Mammary epithelial cell (primary cell): ENCODE measurements at regions not wholly inside any gene's neighbourhood (a gene's known extent, or its start where the extent isn't known, plus 50 kb on each side); places are given as distances from the start of the nearest gene placed in this dataset.

Experiments
- CTCF ChIP-seq, 2 donors: IDR thresholded peaks in 1 of 2; conservative IDR thresholded peaks in 1 of 2; 2 replicates each; pipeline ENCODE4 v1.5.1; 2011 to 2012; ENCODE audit warnings: inconsistent platforms in 2 of 2, low read length in 2 of 2, mild to moderate bottlenecking in 2 of 2, control low read depth in 1 of 2, low read depth in 1 of 2; ENCODE audit not compliant: insufficient read depth in 1 of 2; ENCODE audit errors: extremely low read depth in 1 of 2
- EZH2 ChIP-seq: IDR thresholded peaks from 2 replicates; pipeline ENCODE4 v1.6.1; 2012; ENCODE audit warnings: low read length, inconsistent platforms, borderline replicate concordance

GRCh38 chr10:2951235-2951835 lies 116.0 kb upstream of the PFKP start:
- TF ChIP-seq CTCF (conservative IDR thresholded peaks at IDR 0.05 in 1 of 2, IDR thresholded peaks at IDR 0.05 in 1 of 2; ENCODE audit: extremely low read depth in 1 of 2, insufficient read depth in 1 of 2, low read depth in 1 of 2, low read length in 2 of 2) (no peak), EZH2 (no peak)
